ENCODE measurements at regions not wholly inside any gene's neighbourhood (a gene's known extent, or its start where the extent isn't known, plus 50 kb on each side); places are given as distances from the start of the nearest gene placed in this dataset.

DNA sequence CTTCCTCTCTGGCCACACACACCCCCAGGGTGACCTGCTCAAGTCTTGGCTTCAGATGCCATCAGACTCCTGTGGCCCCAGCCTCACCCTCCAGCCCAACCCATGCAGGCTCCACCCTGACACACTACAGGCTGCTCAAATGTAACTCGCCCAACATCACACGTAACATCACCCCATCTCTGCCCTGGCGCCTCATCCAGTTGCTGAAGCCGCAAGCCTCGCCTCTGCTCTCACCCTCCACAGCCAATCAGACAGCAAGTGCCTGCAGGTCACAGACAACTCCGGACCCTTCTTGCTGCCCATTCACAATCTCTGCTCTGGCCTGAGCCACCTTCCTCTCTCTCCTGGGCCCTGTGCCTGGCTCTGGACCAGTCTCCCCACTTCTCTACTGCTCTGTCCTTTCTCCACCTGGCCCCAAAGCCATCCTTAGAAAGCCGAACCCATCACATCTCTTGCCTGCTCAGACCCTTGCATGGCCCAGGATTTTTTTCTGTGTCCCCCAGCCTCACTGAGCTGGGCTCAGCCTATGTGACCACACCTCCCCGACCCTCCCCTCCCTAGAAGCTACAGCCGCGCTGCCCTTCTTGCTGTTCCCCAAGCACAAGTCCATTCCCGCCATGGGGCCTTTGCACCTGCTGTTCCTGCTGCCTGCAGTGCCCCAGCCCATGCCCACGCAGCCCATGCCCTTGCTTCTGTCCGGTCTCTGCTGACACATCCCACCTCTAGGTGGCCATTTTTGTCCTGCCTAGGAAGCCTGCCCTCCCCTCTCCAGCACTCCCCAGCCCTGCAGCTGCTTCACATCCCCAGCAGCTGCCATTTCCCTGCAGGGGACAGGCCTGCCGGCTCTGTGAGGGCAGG is 333.9 kb downstream of the CTTN start (continued):
- TF ChIP-seq, protein P1, sequence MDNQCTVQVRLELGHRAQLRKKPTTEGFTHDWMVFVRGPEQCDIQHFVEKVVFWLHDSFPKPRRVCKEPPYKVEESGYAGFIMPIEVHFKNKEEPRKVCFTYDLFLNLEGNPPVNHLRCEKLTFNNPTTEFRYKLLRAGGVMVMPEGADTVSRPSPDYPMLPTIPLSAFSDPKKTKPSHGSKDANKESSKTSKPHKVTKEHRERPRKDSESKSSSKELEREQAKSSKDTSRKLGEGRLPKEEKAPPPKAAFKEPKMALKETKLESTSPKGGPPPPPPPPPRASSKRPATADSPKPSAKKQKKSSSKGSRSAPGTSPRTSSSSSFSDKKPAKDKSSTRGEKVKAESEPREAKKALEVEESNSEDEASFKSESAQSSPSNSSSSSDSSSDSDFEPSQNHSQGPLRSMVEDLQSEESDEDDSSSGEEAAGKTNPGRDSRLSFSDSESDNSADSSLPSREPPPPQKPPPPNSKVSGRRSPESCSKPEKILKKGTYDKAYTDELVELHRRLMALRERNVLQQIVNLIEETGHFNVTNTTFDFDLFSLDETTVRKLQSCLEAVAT (IDR thresholded peaks at IDR 0.05), result no peak
- TF ChIP-seq CTCFL (IDR thresholded peaks at IDR 0.05; ENCODE audit: borderline replicate concordance, insufficient read depth, low read depth, low read length, poor library complexity, severe bottlenecking) (no peak), POLR2A (conservative IDR thresholded peaks at IDR 0.05) (no peak), ZNF717 (CRISPR knock-in tag; IDR thresholded peaks at IDR 0.05) (no peak), SP1 (CRISPR knock-in tag; IDR thresholded peaks at IDR 0.05) (no peak), ZNF77 (CRISPR knock-in tag; IDR thresholded peaks at IDR 0.05) (no peak), ZNF175 (CRISPR knock-in tag; IDR thresholded peaks at IDR 0.05; ENCODE audit: low read depth) (no peak), ZZZ3 (IDR thresholded peaks at IDR 0.05) (no peak), MCM3 (IDR thresholded peaks at IDR 0.05) (no peak), MYNN (IDR thresholded peaks at IDR 0.05) (no peak), MYNN (CRISPR knock-in tag; IDR thresholded peaks at IDR 0.05) (no peak), POLR2G (IDR thresholded peaks at IDR 0.05; ENCODE audit: low read depth, low read length) (no peak)

All from K562 (cell line).